NCI-H460 (cell line): ENCODE measurements at regions not wholly inside any gene's neighbourhood (a gene's known extent, or its start where the extent isn't known, plus 50 kb on each side); places are given as distances from the start of the nearest gene placed in this dataset.

Source experiments
- DNase-seq: peaks from one replicate; pipeline ENCODE4 v3.0.0-alpha.2; 2016; ENCODE audit warnings: low read depth; ENCODE audit errors: extremely low read depth

GRCh38 chr6:165806126-165806810 is 143.2 kb upstream of the PDE10A start:
- no peak for DNase-seq

- DNase-seq = no peak
Measured at GRCh38 chr6:165805636-165806035, 142.6 kb upstream of the PDE10A start.

GRCh38 chr6:165805067-165805555 is 142.1 kb upstream of the PDE10A start:
- no peak for DNase-seq

- no peak for DNase-seq
Measured at GRCh38 chr6:165804331-165805066, 141.5 kb upstream of the PDE10A start.

DNA sequence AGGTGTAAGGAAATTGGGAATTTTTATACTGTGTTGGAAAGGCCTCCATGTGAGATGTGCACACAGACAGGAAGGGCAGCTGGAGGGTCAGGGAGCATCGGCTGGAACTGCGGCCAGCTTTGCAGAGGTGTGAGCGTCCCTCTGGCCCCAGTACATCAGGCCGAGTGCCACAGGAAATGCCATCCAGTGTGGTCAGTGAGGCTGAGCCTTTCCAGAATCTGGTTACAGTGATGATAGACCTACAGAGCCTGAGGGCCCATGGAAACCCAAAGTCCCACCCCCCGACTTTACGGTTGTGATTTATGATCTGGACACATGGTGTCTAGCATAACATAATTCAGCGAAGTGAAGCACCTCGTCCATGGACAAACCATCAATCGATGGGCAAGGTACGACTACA is 137.3 kb upstream of the PDE10A start:
- no peak for DNase-seq

DNA sequence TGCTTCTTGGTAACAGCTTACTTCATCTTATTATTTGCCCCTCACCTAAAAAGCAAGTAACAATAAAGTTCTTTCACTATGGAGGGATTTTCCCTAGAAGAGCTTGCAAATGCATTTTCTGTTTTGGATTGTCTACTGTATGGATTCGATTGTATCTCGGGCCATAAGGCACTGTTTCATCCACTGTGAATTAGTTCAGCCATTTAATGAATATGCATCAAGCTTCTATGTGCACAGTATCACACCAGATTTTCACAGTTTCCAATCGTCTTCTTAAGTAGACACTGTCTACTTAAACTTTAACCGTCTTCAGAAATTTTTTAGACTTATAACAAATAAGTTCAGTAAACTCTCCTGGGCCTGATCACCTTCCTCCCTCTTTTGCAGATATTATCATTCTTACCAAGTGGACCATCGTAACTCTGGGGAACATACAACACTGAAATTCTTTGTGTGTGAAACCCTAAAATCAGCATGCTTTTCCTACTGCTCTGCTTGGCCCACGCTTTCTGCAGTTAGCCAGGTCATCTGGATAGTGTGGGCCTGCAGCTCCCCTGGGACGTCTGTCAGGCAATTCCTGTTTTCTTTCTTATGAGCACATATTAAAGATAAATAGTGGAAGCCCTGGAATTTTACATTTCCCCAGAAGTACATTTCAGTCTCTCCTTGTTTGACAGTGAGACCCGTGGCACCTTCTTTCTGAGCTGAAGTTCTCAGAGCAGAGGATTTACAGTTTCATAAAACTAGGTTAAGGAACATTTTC is 136.5 kb upstream of the PDE10A start:
- no peak for DNase-seq

- DNase-seq = no peak
Measured at GRCh38 chr6:165798991-165799390, 135.9 kb upstream of the PDE10A start.

GRCh38 chr6:165794179-165794601 is 131.1 kb upstream of the PDE10A start:
- DNase-seq = no peak

DNA sequence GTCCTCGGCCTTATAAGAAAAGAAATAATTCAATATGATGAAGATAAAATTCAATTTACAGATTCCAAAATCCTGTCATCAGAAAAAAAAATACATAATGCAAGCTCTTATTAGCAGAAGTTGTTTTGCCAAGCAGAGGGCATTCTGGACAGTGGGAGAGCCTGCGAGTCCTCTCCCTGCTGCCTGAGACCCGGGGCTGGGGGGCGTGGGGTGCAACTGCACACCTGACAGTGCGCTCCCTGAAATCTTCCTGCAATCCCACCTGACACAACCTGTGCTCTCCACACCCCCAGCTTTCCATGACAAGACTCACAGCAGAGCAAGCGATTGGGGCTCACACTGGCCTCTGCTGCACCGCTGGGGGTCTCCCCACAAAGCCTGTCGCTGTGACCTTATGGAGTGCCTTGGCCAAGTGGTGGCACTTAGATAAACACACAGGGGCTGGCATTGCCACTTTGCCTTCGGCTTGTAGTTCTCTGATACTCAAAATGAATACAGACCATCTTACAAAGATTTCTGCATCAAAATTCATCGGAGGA is 130.3 kb upstream of the PDE10A start:
- DNase-seq = no peak

DNA sequence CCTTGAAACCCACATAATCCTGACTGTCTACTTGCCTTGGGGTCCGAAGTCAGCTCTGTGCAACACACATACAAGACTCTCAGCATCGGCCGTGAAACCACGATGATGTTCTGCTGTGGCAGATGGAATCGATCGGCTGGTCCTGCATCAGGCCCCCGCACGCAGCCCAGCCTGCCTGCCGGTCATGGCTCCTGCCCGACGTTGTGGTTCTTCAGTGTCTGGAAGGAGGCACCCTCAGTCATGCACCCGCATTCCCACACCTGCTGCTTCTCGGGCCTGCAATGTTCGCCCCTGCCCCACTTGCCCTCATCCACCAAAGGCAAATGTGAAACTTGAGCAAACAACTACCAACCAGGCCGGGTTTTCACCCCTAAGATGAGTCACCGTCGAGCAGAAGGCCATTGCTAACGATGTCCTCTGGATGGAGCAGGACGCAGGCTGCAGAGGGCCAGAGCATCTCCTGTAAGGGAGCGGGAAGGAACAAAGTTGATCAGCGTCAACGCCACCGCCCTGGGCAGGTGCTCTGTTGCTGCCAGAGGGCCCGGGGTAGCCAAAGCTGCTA is 128.9 kb upstream of the PDE10A start:
- DNase-seq = no peak

- DNase-seq = no peak
Measured at GRCh38 chr6:165791306-165791705, 128.3 kb upstream of the PDE10A start.

- no peak for DNase-seq
Measured at GRCh38 chr6:165782812-165783211, 119.8 kb upstream of the PDE10A start.

- DNase-seq = no peak
Measured at GRCh38 chr6:165782134-165782533, 119.1 kb upstream of the PDE10A start.

DNA sequence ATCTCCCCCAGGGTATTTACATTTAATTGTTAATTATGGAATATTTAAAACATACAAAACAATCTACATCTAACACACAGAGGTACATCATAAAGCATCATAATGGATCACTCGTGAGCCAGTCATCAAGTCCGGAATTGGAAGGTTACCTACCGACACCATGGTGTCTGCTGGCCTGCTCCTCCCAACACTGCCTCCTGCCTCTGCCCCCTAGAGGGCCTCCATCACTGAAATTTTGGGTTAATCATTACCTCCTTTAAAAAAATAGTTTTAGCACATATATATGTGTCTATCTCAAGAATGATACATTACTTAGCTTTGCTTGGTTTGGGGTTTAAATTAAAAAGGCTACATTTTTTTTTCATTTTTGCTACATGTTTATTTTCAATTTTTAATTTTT is 114.6 kb upstream of the PDE10A start:
- DNase-seq = no peak

GRCh38 chr6:165776691-165777090 is 113.7 kb upstream of the PDE10A start:
- DNase-seq = no peak

- no peak for DNase-seq
Measured at GRCh38 chr6:165775721-165776120, 112.7 kb upstream of the PDE10A start.

DNA sequence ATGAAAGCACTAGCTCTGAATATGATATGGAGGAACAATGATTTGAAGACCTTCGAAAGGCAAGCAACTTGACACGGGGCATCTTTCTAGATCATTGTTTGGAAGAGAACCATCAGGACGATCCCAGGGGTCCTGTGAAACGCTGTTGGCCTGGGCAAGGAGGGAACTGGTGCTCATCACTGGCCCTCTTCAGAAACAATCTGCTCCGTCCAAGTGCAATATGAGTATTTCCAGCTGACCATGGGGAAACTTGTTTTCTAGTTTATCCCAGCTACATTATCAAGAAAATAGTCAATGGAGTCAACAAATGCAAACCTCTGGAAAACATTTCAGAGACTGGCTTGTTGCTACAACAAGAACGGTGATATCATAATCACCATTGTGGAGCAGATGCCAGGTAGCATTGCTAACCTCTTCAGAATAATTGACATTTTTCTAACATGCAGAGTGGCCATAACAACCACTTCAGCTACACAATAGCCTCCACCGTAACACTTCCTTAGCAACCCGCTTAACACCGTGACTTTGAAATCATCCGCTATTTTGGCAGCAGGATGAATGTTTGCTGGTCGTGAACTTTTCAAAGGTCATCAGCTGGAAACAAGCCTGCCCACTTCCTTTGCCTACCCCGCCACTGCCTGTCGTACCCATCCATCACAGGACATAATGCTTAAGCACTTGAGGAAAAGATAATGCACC is 112.0 kb upstream of the PDE10A start:
- no peak for DNase-seq

DNA sequence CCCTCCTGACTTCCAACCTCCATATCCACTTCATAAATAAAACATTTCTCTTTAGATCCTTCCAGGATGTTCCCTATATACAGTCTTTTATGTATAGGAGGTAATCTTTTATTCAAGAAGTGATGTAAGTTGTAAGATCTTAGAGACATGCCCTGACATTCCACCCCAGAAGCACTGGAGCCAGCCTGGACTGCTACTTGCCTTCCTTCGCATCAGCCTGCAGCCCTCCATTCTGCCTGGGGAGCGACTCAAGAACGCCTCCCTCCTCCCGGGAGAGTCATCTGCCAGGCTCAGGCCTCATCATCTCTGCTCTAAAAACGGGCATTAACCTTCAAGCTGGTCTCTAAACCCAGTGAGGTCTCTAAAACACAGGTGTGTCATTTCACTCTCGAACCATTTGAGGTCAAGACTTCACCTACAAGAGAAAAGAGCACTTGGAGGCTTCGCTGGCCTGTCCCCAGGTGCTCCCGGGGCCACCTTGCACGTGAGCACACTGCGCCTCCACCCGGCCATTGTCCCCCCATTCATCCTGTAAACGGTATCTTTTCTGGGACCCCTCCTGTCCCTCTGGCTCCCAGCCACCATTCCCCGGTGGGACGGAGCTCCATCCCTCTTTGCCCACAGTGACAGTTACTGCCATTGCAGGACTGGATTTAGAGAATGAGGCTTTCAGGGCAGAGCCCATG is 107.5 kb upstream of the PDE10A start:
- no peak for DNase-seq

DNA sequence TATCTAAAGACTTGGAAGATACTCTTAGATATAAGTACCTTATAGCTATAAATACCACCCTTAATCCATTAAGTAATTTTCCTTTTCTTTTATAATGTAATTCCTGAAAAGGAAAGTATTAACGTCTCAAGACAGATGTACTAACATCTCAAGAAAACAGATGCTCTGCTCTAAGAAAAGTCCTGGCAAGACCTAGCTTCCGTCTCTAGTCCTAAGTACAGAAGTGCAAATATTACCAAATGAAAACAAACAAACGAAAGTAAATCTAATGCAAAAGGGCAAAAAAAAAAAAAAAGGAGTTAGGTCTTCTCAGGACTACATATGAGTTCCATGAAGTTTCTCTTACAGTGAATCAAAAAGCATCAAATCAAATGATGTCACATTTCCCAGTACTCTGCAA is 106.8 kb upstream of the PDE10A start:
- DNase-seq = no peak

- DNase-seq = no peak
Measured at GRCh38 chr6:165769401-165769800, 106.4 kb upstream of the PDE10A start.
